ENCODE measurements at regions not wholly inside any gene's neighbourhood (a gene's known extent, or its start where the extent isn't known, plus 50 kb on each side); places are given as distances from the start of the nearest gene placed in this dataset.

GRCh38 chr11:130673698-130674097 lies 225.3 kb downstream of the ADAMTS15 start:
- TF ChIP-seq POLR2AphosphoS5 (IDR thresholded peaks at IDR 0.05; ENCODE audit: borderline replicate concordance, low read depth, low read length) (no peak), EZH2 (IDR thresholded peaks at IDR 0.05) (no peak), FOXP2 (optimal IDR thresholded peaks at IDR 0.05; ENCODE audit: control extremely low read depth, extremely low read length, insufficient read depth) (no peak)
